BLaER1 treated with 17β-estradiol and CSF1 and Interleukin-3, amounts not matched to agents 10 nM and 100 nM (cell line): ENCODE measurements at regions not wholly inside any gene's neighbourhood (a gene's known extent, or its start where the extent isn't known, plus 50 kb on each side); places are given as distances from the start of the nearest gene placed in this dataset.
"Not testable (repeated sequence)": the region's sequence is repeated elsewhere in the genome, so short reads cannot be mapped to it uniquely, and the experiment has no call there.

Experiments
- H3K27ac ChIP-seq, 11 experiments: shearing (Covaris generic); formaldehyde crosslinking; 2 replicates each; pipeline ENCODE4 v1.8.1; 2022
- H3K27me3 ChIP-seq, 11 experiments: shearing (Covaris generic); formaldehyde crosslinking; 2 replicates each; pipeline ENCODE4 v1.8.1; 2022
- H3K36me3 ChIP-seq, 11 experiments: shearing (Covaris generic); formaldehyde crosslinking; 2 replicates each; pipeline ENCODE4 v1.8.1; 2022
- H3K4me1 ChIP-seq, 10 experiments: shearing (Covaris generic); formaldehyde crosslinking; 2 replicates each; pipeline ENCODE4 v1.8.1; 2022
- H3K4me2 ChIP-seq, 11 experiments: shearing (Covaris generic); formaldehyde crosslinking; 2 replicates each; pipeline ENCODE4 v1.8.1; 2022
- H3K4me3 ChIP-seq, 10 experiments: shearing (Covaris generic); formaldehyde crosslinking; 2 replicates each; pipeline ENCODE4 v1.8.1; 2022
- H3K9ac ChIP-seq, 11 experiments: shearing (Covaris generic); formaldehyde crosslinking; 2 replicates each; pipeline ENCODE4 v1.8.1; 2022
- H3K9me3 ChIP-seq, 11 experiments: shearing (Covaris generic); formaldehyde crosslinking; replicated peaks in 1 of 11; 2 replicates each; pipeline ENCODE4 v1.8.1; 2022
- H4K20me1 ChIP-seq, 11 experiments: shearing (Covaris generic); formaldehyde crosslinking; 2 replicates each; pipeline ENCODE4 v1.8.1; 2022
- Cebpa-rat ChIP-seq, 11 experiments: shearing (Covaris generic); IDR thresholded peaks; 2 replicates each; pipeline ENCODE4 v1.8.1; 2022

DNA sequence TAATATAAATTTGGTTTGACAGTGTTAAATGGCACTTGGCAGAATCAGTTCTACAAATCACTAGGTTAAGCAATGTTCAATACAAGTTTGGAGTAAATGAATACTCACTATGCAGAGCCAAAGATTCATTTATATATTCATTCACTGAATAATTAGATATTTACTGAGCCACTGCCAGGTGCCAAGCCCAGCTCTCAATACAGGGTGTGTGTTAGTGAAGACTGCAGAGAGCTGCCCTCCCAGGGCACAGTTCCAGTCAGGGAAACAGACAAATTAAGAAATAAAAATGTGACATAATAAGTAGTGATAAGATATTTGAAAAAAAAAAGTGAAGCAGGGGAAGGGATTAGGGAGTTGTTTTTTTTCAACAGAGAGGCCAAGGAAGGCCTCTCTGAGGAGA lies 411.7 kb downstream of the KCNRG start:
- no peaks in the 10 kb centered on the region for H4K20me1 ChIP-seq
- H3K4me2 ChIP-seq = no peak overlapping the region
- H3K4me3 ChIP-seq = no peak overlapping the region
- TF ChIP-seq Cebpa-rat (IDR thresholded peaks at IDR 0.05) = no peak
- H3K27me3 ChIP-seq = no peaks in the 10 kb centered on the region
- peaks cover 0 to 13% (median 4%) of the 10 kb centered on the region in 11 experiments; a peak in 8 of 22 replicates for H3K9me3 ChIP-seq
- H3K27ac ChIP-seq = no peak overlapping the region
- H3K4me1 ChIP-seq = peaks cover 4 to 24% (median 7%) of the 10 kb centered on the region in 10 experiments; a peak in 11 of 20 replicates
- H3K36me3 ChIP-seq = no peaks in the 10 kb centered on the region
- H3K9ac ChIP-seq = no peak overlapping the region

DNA sequence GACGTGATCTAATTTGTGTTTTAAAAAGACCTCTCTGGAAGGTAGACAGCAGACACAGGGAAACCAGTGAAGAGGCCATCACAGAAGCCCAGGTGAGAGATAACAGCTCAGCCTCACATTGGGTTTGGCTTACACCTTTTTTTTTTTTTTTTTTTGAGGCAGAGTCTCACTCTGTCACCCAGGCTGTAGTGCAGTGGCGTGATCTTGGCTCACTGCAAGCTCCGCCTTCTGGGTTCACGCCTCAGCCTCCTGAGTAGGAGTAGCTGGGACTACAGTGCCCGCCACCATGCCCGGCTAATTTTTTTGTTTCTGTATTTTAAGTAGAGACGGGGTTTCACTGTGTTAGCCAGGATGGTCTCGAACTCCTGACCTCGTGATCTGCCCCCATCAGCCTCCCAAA lies 412.3 kb downstream of the KCNRG start:
- H3K9ac ChIP-seq, H3K27me3 ChIP-seq, H3K4me3 ChIP-seq, H3K4me2 ChIP-seq, H3K36me3 ChIP-seq, H3K27ac ChIP-seq, H4K20me1 ChIP-seq: not testable (repeated sequence)
- H3K4me1 ChIP-seq = peaks cover 4 to 24% (median 7%) of the 10 kb centered on the region in 10 experiments; a peak in 11 of 20 replicates
- peaks cover 0 to 18% (median 4%) of the 10 kb centered on the region in 11 experiments; a peak in 9 of 22 replicates for H3K9me3 ChIP-seq

DNA sequence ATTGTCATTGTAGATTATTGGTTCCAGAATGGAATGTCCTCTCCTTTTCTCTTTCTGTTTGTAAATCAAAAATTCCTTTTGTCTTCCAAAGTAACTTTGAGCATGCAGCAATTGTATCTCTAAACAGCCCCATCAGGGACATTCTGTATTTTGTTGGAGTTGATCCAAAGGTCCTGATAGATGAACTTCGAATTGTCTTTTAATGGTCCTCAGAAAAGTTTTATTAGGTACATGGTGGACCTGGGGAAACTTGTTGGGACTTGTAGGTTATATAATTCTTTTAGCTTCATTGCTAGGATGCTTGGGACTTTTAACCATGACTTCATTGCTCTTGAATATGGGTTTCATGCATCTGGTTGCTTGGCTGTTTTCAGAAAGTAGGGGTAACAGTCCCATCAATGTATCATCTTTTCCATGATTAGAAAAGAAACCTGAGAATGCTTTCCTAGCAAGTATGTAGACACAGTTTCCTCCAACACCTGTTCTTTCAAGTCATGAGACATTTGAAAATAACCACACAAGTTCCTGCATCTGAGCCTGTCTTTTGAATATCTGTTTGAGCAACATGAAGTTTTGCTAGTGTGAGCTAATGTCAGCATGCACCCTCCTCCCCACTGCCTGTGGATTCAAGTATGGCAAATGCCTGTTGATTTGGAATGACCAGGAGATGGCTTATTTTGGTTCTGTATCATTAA lies 413.1 kb downstream of the KCNRG start:
- TF ChIP-seq Cebpa-rat (IDR thresholded peaks at IDR 0.05) = no peak
- Histone ChIP-seq H3K9me3 (peaks cover 0 to 18% (median 4%) of the 10 kb centered on the region in 11 experiments; a peak in 9 of 22 replicates), H3K27ac (no peak overlapping the region), H3K27me3 (no peaks in the 10 kb centered on the region), H3K9ac (no peak overlapping the region), H4K20me1 (no peaks in the 10 kb centered on the region), H3K4me3 (no peak overlapping the region), H3K4me1 (peaks cover 4 to 18% (median 7%) of the 10 kb centered on the region in 10 experiments; a peak in 9 of 20 replicates), H3K36me3 (no peaks in the 10 kb centered on the region), H3K4me2 (no peak overlapping the region)

DNA sequence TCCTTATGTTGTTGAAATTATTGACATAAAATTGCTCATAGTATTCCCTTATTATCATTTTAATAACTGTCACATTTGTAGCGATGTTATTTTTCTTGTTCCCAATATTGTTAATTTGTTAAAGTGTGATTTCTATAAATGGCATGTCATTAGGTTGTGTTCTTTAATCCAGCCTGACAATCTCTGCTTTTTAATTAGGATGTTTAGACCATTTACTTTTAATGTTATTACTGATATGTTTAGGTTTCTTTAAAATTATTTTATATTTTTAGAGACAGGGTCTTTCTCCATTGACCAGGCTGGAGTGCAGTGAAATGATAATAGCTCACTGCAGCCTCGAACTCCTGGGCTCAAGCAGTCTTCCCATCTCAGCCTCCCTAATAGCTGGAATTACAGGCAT lies 408.5 kb downstream of the DLEU7 start:
- Histone ChIP-seq H3K4me2 (no peak overlapping the region), H3K27me3 (no peaks in the 10 kb centered on the region), H3K9me3 (peaks cover 5 to 29% (median 11%) of the 10 kb centered on the region in 11 experiments; a peak in 12 of 22 replicates), H4K20me1 (no peaks in the 10 kb centered on the region), H3K36me3 (no peaks in the 10 kb centered on the region), H3K4me1 (no peaks in the 10 kb centered on the region), H3K4me3 (no peak overlapping the region), H3K9ac (no peak overlapping the region), H3K27ac (no peak overlapping the region)
- no peak for TF ChIP-seq Cebpa-rat (IDR thresholded peaks at IDR 0.05)

DNA sequence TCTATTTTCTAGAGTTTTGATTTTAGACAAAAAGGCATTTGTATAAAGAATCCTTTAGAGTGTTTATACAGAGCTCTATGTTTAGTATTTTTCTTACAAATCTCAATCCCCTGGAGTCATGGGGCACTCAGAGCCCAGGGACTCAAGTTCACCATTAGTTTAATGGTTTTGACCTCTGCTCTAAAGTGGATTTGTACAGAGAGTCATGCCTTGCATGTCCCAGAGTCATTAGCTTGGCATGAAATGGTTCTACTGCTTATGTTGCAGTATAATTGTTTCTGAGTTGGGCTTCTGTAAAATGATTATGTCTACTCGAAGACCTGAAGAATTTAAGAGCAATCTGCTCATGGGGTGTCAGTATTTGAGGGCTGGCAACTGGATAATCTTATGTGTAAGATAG lies 406.2 kb downstream of the DLEU7 start:
- no peak overlapping the region for H3K4me2 ChIP-seq
- no peak overlapping the region for H3K4me3 ChIP-seq
- no peaks in the 10 kb centered on the region for H3K4me1 ChIP-seq
- no peak overlapping the region for H3K27ac ChIP-seq
- no peak for TF ChIP-seq Cebpa-rat (IDR thresholded peaks at IDR 0.05)
- H3K27me3 ChIP-seq = no peaks in the 10 kb centered on the region
- peaks cover 0 to 14% (median 8%) of the 10 kb centered on the region in 11 experiments; a peak in 11 of 22 replicates for H3K9me3 ChIP-seq
- no peaks in the 10 kb centered on the region for H4K20me1 ChIP-seq
- no peak overlapping the region for H3K9ac ChIP-seq
- no peaks in the 10 kb centered on the region for H3K36me3 ChIP-seq

DNA sequence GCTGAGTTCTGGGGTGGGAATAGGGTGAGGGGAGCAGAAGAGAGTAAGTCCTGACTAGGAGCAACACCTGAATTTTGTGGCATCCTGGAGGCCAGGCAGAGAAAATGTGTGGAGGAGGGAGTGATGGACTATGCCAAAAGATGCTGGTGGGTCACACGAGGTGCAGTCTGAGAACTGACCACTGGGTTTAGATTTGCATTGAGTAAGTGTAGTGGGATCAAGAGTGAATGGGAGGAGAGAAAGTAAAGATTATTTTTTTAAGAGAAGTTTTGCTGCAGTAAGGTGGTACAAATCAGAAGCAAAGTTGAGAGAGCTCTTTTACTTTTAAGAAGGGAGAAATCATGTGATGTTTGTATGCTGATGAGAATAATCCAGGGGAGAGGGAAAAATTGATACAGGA lies 405.1 kb downstream of the DLEU7 start:
- no peak overlapping the region for H3K27ac ChIP-seq
- no peak overlapping the region for H3K9ac ChIP-seq
- H4K20me1 ChIP-seq = no peaks in the 10 kb centered on the region
- no peak overlapping the region for H3K4me2 ChIP-seq
- no peaks in the 10 kb centered on the region for H3K27me3 ChIP-seq
- peaks cover 0 to 12% (median 8%) of the 10 kb centered on the region in 11 experiments; a peak in 11 of 22 replicates for H3K9me3 ChIP-seq
- H3K4me3 ChIP-seq = no peak overlapping the region
- no peaks in the 10 kb centered on the region for H3K36me3 ChIP-seq
- no peak for TF ChIP-seq Cebpa-rat (IDR thresholded peaks at IDR 0.05)
- H3K4me1 ChIP-seq = no peaks in the 10 kb centered on the region

DNA sequence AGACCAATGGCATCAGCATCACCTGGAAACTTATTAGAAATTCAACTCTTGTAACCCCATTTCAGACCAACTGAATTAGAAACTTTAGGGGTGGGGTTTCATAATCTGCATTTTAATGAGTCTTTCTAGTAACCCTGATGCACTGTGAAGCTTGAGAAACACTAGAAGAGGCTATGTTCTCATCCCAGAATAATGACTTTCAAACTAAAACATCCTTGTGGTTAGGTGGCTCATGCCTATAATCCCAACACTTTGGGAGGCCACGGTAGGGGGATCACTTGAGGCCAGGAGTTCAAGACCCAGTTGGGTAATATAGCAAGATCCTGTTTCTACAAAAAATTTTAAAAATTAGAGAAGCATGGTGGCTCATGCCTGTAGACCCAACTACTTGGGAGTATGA lies 402.4 kb downstream of the DLEU7 start:
- H3K9ac ChIP-seq = no peak overlapping the region
- H3K4me3 ChIP-seq = no peak overlapping the region
- no peaks in the 10 kb centered on the region for H3K4me1 ChIP-seq
- H4K20me1 ChIP-seq = no peaks in the 10 kb centered on the region
- H3K27me3 ChIP-seq = no peaks in the 10 kb centered on the region
- no peak for TF ChIP-seq Cebpa-rat (IDR thresholded peaks at IDR 0.05)
- H3K27ac ChIP-seq = no peak overlapping the region
- H3K9me3 ChIP-seq = no peaks in the 10 kb centered on the region; a peak in 1 of 22 replicates
- no peak overlapping the region for H3K4me2 ChIP-seq
- H3K36me3 ChIP-seq = no peaks in the 10 kb centered on the region

DNA sequence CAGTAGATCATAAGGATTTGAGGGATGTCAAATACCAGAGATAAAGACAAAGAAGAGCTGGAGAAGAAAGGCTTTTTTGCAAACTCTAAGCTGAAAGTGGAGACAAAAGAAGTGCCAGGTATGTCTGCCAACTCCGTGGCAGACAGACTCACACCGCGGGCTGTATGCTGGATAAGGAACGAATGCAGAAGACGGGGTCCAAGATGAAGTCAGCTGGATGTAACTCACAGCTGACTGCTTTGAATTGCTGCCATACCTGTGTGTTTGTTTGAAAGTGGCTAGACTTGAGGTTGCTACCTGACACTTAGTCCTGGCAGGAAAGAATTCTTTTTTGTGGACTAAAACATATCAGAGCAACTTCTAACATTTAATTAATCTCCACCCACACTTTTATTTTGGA lies 398.8 kb downstream of the DLEU7 start:
- no peak for TF ChIP-seq Cebpa-rat (IDR thresholded peaks at IDR 0.05)

DNA sequence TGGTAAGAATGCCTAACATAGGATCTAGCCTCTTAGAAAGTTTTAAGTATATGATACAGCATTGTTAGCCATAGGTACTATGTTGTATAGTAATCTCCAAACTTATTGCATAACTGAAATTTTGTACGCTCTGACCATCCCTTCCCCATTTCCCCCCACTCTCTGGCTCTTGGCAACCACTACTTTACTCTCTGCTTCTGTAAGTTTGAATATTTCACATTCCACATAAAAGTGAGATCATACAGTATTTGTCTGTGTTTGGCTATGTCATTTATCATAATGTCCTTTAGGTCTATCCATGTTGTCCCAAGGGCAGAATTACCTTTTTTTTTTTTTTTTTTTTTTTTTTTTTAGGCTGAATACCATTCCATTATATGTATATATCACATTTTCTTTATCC lies 396.9 kb downstream of the DLEU7 start:
- no peak overlapping the region for H3K27ac ChIP-seq
- no peak overlapping the region for H3K4me2 ChIP-seq
- H3K9me3 ChIP-seq = peaks cover 0 to 3% (median 0%) of the 10 kb centered on the region in 11 experiments; a peak in 1 of 22 replicates
- no peak overlapping the region for H3K4me3 ChIP-seq
- no peak overlapping the region for H3K9ac ChIP-seq
- H3K36me3 ChIP-seq = no peaks in the 10 kb centered on the region
- H4K20me1 ChIP-seq = no peaks in the 10 kb centered on the region
- no peaks in the 10 kb centered on the region for H3K27me3 ChIP-seq
- no peak for TF ChIP-seq Cebpa-rat (IDR thresholded peaks at IDR 0.05)
- H3K4me1 ChIP-seq = peaks cover 0 to 6% (median 0%) of the 10 kb centered on the region in 10 experiments; a peak in 2 of 20 replicates

More for the DNA sequence above, 398.8 kb downstream of the DLEU7 start:
- Histone ChIP-seq H3K4me2 (no peak overlapping the region), H4K20me1 (no peaks in the 10 kb centered on the region), H3K27ac (no peak overlapping the region), H3K36me3 (no peaks in the 10 kb centered on the region), H3K27me3 (no peaks in the 10 kb centered on the region), H3K9me3 (no peaks in the 10 kb centered on the region; a peak in 1 of 22 replicates), H3K4me3 (no peak overlapping the region), H3K9ac (no peak overlapping the region), H3K4me1 (no peaks in the 10 kb centered on the region)

DNA sequence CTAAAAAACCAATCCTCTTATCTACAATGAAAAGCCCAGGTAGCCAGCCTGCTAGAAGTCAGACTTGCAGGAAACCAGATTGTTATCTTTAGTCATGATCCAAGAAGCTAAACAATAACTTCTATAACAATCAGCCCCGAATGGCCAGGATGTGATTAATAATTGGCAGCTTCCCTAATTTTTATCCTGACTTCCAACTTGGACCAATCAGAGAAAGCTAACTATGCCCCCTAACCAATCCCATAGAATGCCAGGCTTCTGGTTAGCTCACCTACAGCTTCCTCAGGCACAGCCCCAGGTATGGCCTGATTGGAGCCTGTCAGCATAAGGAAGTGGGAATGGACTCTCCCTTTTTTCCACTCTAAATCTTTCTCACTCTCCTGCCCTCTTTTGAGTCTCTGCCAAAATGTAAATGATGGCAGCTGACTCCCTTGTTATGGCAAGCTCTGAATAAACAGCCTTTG lies 394.9 kb downstream of the DLEU7 start:
- Histone ChIP-seq H3K27ac (no peak overlapping the region), H3K9ac (no peak overlapping the region), H3K36me3 (no peaks in the 10 kb centered on the region), H3K4me3 (no peak overlapping the region), H4K20me1 (no peaks in the 10 kb centered on the region), H3K9me3 (peaks cover 0 to 3% (median 0%) of the 10 kb centered on the region in 11 experiments; a peak in 1 of 22 replicates), H3K27me3 (no peaks in the 10 kb centered on the region), H3K4me1 (peaks cover 0 to 11% (median 0%) of the 10 kb centered on the region in 10 experiments; a peak in 2 of 20 replicates), H3K4me2 (no peak overlapping the region)
- TF ChIP-seq Cebpa-rat (IDR thresholded peaks at IDR 0.05) = no peak
